NCI-H2171 (cell line): ENCODE measurements at regions not wholly inside any gene's neighbourhood (a gene's known extent, or its start where the extent isn't known, plus 50 kb on each side); places are given as distances from the start of the nearest gene placed in this dataset.
"Not testable (repeated sequence)": the region's sequence is repeated elsewhere in the genome, so short reads cannot be mapped to it uniquely, and the experiment has no call there.

Experiments used
- DNase-seq: peaks from one replicate; lab custom pipeline; 2025; lab: John Stamatoyannopoulos, UW

- no peak for DNase-seq
These were observed 256.1 kb downstream of the ZWINT start for GRCh38 chr10:56104923-56105322.

GRCh38 chr10:56104487-56104886 is 256.6 kb downstream of the ZWINT start:
- DNase-seq = no peak

GRCh38 chr10:56096226-56096517 is 264.9 kb downstream of the ZWINT start:
- DNase-seq = no peak

- DNase-seq = no peak
These were observed 265.4 kb downstream of the ZWINT start for GRCh38 chr10:56095506-56096225.

GRCh38 chr10:56093645-56094044 is 267.4 kb downstream of the ZWINT start:
- DNase-seq = not testable (repeated sequence)

- no peak for DNase-seq
These were observed 269.2 kb downstream of the ZWINT start for GRCh38 chr10:56091872-56092271.

DNA sequence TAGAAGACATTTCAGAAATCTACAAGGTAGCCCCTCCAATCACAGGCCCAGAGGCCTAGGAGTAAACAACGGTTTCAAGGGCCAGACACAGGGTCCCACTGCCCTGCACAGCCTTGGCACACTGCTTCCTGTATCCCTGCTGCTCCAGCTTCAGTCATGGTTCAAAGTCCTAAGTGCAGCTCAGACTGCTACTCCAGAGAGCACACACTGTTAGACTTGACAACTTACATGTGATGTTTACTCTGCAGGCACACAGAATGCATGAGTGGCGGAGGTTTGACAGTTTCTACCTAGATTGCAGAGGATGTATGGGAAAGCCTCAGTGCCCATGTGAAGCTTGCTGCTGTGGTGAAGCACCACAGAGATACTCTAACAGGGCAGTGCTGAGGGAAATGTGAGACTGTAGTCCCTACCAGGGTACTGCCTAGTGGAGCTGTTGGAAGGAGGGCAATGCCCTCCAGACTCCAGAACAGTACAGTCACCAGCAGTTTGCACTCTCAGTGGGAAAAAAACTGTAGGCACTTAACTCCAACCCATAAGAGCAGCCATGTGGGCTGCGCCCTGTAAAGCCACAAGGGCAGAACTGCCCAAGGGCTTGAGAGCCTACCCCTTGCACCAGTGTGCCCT is 270.0 kb downstream of the ZWINT start:
- no peak for DNase-seq

GRCh38 chr10:56085406-56086122 is 275.5 kb downstream of the ZWINT start:
- no peak for DNase-seq

DNA sequence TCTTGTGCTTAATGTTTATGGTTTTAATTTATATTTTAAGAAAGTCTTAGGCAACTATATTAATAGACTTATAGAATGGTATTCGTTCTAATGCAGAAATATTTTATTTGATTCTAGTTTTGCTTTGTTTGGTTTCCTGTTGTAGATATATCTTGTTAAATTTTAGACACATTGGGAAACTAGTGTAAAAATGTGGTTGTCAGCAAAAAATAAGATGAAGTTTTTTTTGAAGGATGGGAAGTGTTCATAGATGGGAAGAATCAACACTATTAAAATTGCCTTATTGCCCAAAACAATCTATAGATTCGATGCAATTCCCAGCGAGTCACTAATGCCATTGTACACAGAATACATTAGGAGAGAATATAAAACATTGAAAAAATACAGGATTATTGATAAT is 278.9 kb downstream of the ZWINT start:
- DNase-seq = no peak

GRCh38 chr10:56068473-56069263 is 292.4 kb downstream of the ZWINT start:
- no peak for DNase-seq

DNA sequence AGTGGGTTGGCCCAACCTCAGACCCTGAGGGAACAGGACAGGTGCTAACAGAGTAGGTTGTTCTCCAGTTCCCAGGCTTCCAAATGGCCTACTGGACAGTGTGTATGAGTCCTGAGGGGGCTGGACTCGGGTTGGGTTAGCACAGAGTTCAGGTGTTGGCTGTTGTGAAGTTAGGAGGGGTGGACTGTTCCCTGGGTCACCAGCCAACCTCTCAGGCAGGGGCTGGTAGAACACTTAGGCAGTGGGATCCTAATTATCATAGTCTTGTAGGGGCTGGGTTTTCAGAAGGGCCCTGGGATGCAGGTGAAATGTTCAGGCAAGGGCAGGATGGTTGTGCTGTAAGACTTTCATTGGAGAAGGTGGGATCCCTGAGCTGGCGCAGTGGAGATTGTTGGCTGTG is 293.0 kb downstream of the ZWINT start:
- no peak for DNase-seq

- DNase-seq = no peak
These were observed 297.4 kb downstream of the ZWINT start for GRCh38 chr10:56063642-56064041.

GRCh38 chr10:56057860-56058259 is 303.2 kb downstream of the ZWINT start:
- no peak for DNase-seq

GRCh38 chr10:56035489-56035888 is 325.6 kb downstream of the ZWINT start:
- DNase-seq = no peak

- DNase-seq = no peak
These were observed 332.5 kb downstream of the ZWINT start for GRCh38 chr10:56028298-56029132.

DNA sequence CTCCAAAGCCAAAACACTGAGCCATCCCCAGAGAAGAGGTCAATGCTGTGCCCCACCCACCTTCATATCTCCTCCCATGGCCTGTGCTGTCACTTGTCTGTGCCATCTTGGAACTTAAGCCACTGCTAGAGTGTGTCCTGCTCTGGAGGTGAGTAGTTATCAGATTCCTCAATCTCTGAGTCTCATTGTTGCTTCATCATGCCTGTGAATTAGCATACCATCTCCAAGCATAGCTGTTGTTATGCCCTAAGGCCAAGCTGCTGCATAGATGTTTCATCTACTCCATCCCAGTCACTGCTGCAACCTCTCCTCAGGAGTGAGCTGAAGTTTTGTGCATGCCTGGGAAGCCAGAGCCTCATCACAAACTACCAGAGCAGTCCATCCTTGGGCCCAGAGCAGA is 349.0 kb downstream of the ZWINT start:
- no peak for DNase-seq

DNA sequence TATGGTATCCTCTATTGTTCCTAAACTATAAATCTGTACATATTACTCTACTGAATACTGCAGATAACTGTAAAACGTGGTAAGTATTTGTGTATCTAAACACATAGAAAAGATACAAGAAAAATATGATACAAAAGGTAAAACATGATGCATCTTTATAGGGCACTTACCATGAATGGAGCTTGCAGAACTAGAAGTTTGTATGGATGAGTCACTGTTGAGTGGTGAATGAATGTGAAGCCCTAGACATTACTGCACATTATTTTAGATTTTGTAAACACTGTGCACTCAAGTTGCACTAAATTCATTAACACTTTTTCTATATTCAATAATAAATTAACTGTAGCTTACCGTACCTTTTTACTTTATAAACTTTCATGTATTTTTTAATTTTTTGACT is 357.5 kb downstream of the ZWINT start:
- DNase-seq = no peak

- no peak for DNase-seq
These were observed 371.9 kb downstream of the ZWINT start for GRCh38 chr10:55989188-55989587.

DNA sequence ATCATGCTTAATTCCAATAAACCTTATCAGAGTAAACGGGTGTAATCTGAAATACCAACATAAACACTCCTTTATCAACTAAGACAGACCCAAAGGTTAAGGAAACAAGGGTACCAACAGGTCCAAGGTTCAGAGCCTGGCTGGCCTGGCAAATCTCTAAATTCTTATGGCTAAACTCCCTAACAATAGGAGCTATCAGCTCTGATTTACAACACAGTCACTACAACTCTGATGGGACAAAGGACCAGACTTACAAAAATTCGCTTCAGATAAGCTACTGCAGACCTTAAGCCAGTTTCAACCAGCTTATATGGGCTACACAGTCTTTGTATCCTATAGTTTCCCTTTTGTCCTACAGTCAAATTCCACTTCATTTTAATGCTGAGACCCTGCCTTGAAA is 381.9 kb downstream of the ZWINT start:
- DNase-seq = no peak

GRCh38 chr10:55966101-55966500 is 395.0 kb downstream of the ZWINT start:
- no peak for DNase-seq

- DNase-seq = no peak
These were observed 417.7 kb downstream of the ZWINT start for GRCh38 chr10:55943403-55943802.

DNA sequence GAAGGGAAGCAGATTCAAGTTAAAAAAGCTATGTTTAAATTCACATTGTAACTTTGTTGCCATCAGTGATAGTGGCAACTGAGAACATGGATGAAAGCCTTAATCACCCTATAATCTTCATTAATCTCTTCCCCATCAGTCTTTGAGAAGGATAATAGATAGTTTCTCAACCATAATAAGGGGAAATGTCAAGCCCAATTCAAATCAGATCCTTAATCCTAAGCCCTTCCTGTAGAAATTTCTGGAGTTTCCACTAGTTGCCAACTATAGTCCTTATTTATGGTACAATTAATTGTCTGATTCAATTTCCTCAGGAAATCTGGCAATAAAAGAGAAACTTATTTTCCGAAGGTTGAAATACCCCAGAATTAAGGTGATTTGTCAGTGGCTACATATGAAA is 431.8 kb downstream of the ZWINT start:
- DNase-seq = no peak
